GM18909 (cell line): ENCODE measurements at regions not wholly inside any gene's neighbourhood (a gene's known extent, or its start where the extent isn't known, plus 50 kb on each side); places are given as distances from the start of the nearest gene placed in this dataset.

Experiments used
- ATAC-seq: cut with Tn5 transposase; IDR thresholded peaks from one replicate; pipeline ENCODE4 v1.9.1; 2021; ENCODE audit warnings: mild to moderate bottlenecking; ENCODE audit not compliant: unreplicated experiment, poor library complexity

DNA sequence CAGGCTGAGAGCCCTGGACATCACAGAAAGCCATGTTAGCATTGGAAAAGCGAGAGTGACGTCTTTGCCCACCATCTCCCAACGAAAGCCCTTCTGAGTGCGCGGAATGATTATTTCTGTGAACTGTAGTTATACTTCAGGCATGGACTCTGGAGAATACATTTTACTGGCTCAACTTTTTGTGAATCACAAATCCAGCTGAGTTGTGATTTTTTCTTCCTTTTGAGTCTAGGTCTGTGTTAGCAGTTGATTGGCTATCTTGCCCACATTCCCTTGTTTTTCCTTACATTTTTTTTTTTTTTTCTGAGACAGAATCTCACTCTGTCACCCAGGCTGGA is 183.1 kb downstream of the INO80D start:
- no peak for ATAC-seq

DNA sequence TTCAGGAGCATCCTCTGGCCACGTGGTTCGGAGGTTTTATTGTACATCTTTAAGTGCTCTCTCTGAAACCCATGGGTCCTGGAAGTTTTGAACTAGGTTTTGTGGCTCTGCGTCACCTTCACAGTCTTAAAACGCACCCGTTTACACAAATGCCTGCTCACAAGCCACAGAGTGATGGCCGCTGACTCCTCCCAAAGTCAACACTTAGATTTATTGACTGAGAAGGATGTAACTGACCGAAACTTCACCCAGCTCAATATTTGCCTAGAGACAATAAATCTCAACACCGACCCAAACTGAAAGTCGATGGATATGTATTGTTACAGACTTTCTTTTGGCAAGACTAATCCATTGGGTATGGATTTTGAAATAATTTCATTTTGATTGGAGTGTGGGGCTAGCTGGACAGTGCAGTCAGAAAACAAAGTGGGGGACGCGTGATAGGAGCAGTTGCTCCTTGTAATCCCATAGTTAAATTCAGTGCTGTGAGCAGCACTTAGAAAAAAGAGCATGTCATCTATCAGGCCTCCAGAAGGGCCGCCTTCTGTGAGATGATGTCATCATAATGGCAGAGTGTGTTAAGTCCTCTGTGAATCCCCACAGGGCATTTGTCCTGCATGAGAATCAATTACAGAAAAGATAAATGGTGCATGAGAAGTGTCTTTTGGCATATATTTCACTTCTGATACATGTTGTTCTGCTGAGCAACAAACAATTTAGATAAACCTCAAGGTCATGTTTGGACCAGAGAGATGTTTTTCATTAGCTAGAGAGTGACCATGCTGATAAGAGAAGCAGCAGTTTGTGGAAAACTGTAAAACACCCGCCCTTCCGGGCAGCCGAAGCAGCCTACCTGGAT is 183.7 kb downstream of the INO80D start:
- ATAC-seq: no peak

DNA sequence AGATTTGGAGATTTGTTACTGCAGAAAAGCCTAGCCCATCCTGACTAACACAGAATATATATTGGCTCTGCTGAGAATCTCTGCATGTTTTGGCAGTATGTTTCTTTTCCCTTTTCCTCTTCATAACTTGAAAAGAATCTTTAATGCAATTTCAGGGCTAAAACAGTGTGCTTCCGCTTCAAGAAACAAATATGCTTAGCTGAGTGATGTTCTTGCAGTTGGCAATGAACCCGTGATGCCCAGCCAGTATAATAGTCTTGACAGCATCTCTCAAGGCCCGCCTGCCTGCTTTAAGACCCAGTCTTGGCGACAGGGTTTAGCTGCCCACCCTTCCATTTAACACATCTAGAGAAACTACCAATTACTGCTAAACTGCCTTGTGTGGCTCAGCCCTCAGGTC is 184.5 kb downstream of the INO80D start:
- ATAC-seq: no peak

DNA sequence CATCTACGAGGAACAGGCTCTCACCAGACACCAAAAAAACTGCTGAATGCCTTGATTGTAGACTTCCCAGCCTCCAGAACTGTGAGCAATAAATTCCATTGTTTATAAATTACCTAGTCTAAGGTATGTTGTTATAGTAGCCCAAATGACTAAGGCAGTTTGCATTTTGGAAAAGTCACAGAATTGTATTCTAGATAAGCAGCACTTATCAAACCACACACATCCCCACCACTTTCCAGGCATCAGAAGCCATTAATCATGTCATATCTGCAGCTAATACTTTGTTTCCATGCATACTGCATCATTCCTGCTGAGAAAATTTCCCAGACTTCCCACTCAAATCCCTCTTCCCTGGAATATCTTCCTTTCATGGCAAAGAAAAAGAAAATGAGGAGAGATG is 187.2 kb downstream of the INO80D start:
- ATAC-seq: no peak

DNA sequence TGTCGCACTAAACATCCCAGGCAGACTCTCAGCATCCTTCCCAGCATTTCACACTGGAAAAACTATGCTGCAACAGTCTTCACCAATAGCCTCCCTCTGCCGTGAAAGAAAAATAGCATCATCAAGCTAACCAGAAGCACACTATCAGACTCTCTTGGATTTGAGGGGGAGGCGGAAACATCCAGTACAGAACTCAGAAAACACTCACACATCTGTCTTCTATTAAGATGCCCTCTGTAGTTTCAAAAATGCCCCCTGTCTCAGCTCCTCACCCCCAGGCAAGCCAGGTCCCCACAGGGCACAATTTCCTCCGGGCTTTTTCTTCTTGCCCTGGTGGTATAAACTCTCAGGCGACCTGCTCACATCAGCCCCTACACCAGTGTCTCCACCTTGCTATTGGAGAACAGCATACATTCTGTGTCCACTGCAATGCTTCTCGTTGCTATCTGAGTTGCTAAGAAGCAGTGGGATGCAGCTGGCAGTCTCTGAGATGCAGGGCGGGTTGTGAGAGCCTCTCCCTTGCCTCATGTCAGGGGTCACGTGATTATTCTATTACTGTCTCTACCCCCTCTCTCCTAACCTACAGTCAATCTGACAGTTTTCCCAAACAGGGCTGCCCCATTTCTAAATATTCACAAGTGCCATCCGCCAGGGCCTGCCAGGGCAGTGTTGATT is 189.9 kb downstream of the INO80D start:
- no peak for ATAC-seq

DNA sequence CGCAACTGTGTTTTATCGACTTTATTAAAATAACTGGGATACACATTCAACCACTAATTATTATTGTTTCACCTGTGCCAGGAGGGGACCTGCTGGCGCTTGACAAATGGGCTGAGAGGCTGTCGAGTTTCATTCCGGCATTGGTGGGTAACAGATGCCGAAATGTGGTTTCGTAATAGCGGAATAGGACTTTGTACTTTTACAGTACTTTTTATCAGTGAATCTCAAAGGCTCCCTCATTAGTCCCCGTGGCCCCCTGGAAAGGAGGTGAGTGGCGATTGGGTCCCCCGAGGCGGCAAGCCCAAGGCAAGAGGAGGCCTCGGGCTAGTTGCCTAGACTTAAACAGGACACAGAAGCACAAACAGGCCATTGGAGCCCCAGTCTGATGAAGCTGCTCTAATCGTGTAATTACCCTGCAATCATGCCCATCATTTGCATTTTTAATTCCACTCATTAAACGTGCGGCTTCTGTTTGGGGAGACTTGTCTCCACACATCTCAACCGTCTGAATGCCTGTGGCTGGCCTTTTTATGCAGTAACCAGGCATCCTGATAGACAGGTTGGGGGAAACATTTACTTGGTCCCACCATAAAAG is 193.2 kb downstream of the INO80D start:
- no peak for ATAC-seq

DNA sequence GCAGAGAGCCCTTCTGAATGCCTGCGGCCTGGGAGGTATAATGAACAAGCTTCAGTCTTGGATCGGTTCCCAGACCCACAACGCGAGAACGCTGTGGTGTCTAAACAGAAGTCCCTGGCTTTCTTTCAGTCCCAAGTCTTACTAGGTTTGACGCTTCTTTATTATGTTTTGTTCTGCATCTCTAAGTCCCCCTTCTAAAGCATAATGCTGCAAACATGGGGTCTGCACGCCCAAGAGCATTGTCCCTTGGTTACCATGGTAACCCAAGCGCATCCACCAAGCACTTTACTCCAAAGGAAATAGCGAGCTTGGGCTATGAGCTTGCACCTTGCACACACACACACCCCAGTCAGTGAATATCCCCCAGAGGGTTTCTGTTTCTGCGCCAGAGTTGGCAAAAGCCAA is 193.7 kb downstream of the INO80D start:
- ATAC-seq: no peak

DNA sequence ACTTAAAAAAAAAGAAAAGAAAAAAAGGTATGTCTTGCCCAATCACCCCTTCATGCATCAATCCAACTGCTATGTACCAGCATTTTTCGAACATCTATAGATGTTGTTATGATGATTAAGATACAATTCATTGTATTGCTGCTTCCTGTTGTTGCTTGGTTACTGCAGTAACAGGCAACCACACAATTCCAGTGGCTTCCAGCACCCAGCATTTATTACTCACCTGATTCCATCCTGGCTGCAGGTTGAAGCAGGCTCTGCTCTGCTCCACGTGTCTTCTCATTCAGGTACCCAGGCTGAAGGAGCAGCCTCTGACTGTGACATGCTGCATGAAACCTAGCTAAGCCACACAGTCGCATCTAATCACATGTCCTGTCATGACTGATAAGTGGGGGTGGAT is 196.9 kb downstream of the INO80D start:
- ATAC-seq: no peak

DNA sequence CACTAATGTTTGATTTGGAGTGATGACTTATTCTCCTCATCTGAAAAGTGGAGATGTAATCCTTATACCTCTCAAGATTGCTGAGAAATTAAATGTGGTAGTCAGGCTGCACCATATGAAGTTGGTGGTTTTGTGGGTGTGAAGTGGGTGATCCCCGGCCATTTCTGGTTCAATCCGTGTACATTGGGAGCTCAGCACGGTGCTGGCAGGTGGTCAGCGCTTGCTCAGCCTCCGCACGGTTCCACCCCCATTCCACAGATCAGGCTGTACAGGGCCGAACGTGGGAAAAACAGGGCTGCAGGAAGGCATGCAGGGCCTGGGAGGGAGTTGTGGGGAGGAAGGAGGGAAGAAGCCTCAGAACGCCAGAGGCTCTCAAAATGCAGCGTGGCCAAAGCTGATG is 198.3 kb downstream of the INO80D start:
- ATAC-seq: no peak

DNA sequence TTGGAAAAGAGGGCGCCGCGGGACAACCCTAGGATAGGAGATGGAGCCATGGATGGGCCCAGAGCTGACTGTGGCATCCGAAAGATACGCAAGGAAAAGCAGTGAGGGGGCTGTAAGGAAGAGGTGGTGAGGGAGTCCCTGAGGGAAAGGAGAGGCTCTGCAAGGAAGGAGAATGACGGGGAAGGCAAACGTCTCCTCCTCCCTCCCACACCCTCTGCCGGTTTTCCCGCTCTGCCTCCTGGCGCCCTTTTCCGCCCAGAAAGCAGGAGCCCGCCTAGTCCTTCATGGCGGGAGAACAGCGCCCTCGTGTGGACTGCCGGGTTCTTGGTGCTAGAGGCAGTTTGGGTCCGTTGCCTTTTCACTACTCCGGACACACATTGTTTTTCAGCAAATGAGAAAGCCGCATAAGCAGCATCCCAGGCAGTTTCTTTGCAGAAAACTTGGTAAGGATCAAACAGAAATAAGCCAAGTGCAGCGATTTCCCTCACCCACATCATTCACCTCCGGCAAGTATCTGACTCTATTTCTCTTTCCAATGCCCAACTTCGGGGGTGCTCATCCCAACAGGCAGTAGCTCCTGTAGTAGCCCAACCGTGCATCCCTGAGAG is 200.4 kb downstream of the INO80D start:
- ATAC-seq: peak; percentile 59

DNA sequence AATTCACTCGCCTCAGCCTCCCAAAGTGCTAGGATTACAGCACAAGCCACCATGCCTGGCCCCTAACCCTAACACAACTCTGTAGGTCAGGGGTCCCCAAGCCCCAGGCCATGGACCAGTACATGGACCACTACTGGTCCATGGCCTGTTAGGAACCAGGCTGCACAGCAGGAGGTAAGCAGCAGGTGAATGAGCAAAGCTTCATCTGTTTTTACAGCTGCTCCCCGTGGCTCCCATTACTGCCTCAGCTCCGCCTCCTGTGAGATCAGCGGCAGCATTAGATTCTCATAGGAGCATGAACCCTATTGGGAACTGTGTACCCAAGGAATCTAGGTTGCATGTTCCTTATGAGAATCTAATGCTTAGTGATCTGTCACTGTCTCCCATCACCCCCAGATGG is 201.7 kb downstream of the NRP2 start:
- ATAC-seq: no peak

DNA sequence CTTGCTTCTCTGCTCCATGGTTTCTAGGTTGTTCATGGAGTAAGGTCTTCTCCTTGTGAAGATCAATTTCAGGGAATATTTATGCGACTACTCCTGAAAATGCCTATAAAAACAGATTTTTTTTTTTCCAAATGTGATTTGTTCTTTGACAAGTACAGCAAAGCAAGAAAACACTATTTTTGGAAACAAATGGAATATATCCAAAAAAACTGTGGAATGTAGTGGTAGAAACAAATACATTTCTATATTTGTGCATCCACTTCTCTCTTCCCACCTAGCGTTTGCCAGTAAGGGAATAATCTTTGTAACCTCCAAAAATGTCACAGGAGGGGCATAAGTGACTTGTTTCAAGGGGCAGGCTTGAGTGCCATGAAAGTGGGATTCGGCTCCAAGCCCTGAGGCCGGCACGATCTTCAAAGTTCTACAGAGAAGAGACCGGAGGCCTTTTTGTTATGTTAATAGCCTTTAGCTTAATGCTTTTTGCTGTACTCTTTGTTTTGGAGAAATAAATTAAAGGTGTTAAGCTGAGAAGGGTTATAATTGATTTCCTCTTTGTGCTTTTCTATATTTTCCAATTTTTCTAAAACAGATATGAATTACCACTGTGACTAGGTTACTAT is 200.6 kb downstream of the NRP2 start:
- no peak for ATAC-seq

DNA sequence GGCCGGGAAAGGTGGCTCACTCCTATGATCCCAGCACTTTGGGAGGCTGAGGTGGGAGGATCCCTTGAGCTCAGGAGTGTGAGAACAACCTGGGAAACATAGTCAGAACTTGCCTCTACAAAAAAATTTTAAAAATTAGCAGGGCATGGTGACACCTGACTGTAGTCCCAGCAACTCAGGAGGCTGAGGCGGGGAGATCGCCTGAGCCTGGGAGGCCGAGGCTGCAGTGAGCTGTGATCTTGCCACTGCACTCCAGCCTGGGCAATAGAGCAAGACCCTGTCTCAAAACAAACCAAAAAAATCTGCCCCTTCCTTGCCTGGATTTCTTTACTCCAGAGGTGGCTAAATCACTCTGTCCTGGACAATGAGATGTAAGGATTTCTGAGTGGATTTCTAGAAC is 197.7 kb downstream of the NRP2 start:
- ATAC-seq: no peak

DNA sequence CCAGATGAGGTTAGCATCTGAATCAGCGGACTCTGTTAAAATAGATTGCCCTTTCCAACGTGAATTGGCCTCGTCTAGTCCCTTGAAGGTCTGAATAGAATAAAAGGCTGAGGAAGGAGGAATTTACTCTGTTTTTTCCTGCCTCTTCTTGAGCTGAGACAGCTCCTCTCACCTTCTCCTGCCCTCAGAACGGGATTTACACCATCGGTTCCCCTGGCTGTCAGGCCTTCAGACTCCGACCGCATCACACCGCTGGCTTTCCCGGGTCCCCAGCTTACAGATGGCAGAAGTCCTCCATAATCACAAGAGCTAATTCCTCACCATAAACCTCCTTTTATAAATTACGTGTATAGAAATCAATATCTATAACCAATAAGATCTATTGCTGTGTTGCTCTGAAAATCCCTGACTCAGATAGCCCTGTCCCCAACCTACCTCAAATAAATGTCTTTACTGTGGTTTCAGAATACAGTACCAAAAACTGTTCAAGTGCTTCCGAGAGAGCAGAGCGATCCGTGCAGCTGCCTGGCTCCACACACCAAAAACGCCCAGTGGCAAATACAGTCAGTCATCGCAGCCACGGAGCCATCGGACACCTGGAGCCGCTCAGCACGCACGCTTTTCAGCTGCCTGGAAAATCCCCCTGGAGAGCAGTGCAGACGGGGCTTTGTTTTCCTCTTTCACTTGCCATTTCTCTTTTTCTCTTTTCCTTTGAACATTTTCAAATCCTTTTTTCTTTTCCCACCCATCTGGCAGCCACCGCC is 196.9 kb downstream of the NRP2 start:
- no peak for ATAC-seq

DNA sequence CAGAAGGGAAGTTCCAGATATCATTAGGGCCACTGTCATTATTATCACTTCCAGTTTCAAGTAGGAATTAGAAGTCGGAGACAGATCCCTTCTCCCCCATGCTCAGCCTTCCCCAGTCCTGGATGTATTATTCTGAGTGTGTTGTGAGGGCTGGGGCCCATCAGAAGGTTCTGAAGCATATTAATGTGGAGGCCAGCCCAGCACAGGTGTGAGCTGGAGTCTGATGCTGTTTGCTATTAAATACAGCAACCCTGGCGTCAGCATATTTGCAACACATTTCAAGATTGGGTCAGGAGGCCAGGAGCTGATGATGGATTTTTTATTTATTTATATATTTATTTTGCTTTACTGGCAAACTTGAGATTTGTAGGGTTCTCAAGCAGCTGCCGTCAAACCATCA is 195.2 kb downstream of the NRP2 start:
- ATAC-seq: no peak

DNA sequence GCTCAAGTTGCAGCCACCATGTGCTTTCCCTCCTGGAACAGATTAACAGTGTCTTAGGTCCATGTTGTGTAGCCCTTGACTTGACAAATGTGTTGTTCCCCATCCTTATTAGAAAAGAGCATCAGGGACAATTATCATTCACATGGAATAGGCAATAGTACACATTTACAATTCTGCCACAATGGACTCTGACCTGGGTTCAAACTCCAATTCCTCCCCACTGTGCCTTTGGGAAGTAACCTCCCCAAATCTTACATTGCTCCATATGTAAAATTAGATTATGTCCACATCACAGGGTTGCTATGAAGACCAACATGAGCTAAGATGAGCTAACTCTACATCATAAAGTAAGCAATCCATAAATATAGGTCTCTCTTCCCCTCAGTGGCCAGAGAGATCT is 193.8 kb downstream of the NRP2 start:
- ATAC-seq: no peak

DNA sequence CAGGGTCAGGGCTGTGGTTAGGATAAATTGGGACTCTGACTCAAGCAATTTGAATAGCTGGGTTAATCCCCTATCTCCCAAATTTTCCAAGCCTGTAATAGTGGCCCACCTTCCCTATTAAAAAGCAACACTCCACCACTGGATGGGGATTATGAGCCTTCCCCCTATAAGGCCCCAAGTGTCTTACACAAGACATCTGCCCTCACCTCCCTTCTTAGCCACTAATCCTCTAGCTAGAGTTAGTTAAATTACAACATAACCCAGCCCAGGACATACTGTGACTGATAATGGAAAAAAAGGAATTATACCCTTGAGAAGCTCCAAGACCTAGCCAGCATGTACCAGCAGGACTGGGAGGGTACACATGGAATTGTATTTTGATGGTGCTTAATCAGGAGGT is 190.4 kb downstream of the NRP2 start:
- ATAC-seq: no peak

DNA sequence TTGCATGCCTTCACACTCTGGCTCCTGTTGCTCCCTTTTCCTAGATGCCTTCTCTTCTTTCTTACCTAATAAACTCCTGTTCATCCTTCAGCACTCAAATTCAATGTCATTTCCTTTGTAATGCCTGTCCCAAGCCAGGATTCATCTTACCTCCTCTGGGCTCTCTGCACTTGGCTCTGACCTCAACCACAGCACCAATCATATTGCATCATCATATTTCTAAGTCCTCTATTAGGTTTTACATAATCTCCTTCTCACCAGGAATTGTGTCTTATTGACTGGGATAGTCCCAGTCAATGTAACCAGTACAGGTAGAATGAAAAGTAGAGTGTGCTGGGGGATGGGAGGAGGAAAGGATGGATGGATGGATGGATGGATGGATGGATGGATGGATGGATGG is 187.1 kb downstream of the NRP2 start:
- ATAC-seq: no peak

DNA sequence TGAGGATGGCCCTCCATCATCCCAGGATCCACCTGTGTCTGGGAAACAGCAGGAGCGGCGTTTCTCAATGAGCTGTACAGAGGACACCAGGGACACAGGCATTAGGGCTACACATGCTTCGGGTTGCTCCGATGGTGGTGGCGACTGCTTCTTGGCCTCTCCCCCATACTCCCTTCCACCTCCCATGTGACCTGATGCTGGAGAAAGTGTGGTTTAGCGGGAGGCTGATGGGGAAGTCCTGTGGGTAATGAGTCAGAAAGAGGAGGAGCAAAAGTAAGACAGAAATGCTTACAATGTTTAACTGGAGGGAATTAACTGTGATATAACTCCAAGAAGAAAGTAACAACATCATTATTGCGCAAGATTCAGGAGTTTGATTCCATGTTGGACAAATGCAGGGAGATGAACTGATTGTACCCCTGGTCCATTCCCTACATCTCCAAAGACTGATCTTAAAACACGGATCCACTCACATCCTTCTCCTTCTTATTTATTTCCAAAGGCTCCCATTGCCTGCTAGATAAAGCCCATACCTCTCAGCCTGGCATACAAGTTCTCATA is 186.6 kb downstream of the NRP2 start:
- no peak for ATAC-seq

DNA sequence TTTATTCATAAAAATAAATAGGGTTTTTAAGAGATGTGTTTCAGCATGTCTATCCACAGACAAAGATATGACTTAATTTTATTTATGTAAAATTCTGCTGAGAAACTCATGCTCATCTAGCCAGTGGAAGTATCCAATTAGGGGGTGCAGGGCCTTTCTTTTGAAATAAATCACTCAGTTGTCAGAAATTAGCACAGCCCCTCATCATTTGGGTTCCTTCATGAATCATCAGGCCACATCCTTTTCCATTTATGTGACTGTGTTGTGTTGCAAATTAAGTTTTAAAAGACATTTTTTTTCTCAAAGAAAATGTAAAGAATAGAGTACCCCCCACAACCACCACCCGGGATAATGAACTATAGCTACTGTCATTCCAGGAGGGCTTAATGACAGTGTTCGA is 185.8 kb downstream of the NRP2 start:
- ATAC-seq: no peak
